Stimulated activated CD4-positive, alpha-beta T cell treated with anti-CD3 and anti-CD28 coated beads, Interleukin-15, amount 100 ng/mL, for 24 hours (primary cell): ENCODE measurements at regions not wholly inside any gene's neighbourhood (a gene's known extent, or its start where the extent isn't known, plus 50 kb on each side); places are given as distances from the start of the nearest gene placed in this dataset.
"Not testable (repeated sequence)": the region's sequence is repeated elsewhere in the genome, so short reads cannot be mapped to it uniquely, and the experiment has no call there.

Experiments
- DNase-seq: peaks from one replicate; pipeline ENCODE4 v3.0.0-alpha.2; 2020

DNA sequence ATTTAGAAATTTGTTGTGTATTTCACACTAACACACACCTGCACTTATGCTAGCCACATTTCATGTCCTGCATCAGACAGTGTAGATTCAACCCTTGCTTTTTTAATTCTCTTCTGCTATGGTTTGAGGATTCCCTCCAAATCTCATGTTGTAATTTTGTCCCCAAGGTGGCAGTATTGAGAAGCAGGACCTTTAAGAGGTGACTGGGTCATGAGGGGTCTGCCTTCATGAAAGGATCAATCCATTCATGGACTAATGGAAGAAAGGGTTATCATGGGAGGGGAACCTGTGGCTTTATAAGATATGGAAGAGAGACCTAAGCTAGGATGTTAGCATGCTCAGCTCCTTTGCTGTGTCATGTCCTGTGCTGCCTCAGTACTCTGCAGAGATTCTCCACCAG is 1032.2 kb downstream of the CDH11 start:
- no peak for DNase-seq

DNA sequence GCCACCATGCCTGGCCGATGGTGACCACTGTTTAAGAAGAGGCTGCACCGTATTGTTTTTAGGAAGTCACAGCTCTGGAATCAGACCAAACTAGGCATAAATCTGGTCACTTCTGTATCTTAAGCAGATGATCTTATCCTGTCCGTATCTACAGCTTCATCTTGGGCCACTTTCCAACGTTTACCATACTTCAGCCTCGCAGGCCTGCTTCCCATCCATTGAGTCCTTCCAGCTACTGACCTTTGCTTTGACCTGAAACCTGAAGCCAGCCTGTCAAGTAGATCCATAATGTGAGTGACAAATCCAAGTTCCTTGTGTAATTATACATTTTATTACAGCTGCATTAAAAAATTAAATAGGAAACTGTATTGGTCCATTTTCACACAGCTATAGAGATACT is 1033.0 kb downstream of the CDH11 start:
- no peak for DNase-seq

GRCh38 chr16:64085296-64085695 is 1036.6 kb downstream of the CDH11 start:
- DNase-seq, result no peak

DNA sequence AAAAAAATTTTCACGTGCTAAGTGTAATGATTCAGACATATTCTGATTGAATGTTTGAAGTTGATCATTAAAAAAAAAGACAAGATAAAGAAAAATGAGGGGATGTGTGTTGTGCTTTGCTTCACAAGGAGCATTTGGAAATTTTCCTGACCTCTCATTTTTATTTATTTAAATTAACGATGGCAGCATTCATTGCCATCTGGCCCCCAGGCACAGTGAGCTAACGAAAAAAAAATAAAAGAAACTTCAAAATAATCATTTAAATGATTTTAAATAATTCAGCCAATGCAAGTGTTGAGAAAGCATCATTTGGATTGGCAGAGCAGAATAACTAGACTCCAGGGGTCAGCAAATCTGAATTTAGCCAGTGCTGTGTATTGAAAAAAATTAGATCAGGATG is 1037.2 kb downstream of the CDH11 start:
- DNase-seq, result no peak

- no peak for DNase-seq
Measured at GRCh38 chr16:64083428-64084129, 1038.3 kb downstream of the CDH11 start.

- DNase-seq, result no peak
Measured at GRCh38 chr16:64077242-64077641, 1044.6 kb downstream of the CDH11 start.

DNA sequence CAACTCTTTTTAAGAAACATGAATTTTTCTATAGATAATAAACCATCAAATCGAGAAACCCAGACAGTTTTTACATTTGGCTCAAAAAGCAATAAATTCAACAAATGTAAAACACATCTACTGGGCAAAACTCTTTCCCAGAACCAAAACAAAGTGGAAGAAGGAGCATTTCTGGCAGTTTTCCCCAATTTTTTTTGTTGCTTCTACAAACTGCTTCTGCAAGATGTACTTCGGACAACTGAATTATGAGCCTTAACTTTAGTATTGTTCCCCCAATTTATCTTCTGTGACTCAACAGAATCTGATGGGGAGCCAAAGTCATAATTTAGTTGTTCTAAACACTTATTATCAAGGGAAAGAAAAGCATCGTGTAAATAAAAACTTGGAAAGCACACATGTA is 1047.2 kb downstream of the CDH11 start:
- DNase-seq, result no peak

DNA sequence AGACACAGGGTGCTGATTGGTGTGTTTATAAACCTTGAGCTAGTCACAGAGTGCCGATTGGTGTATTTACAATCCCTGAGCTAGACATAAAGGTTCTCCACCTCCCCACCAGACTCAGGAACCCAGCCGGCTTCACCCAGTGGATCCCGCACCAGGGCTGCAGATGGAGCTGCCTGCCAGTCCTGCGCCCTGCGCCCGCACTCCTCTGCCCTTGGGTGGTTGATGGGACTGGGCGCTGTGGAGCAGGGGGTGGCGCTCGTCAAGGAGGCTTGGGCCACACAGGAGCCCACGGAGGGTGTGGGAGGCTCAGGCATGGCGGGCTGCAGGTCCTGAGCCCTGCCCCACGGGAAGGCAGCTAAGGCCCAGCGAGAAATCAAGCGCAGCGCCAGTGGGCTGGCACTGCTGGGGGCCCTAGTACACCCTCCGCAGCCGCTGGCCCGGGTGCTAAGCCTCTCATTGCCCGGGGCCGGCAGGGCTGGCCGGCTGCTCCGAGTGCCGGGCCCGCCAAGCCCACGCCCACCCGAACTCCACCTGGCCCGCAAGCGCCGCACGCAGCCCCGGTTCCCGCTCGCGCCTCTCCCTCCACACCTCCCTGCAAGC is 1049.6 kb downstream of the CDH11 start:
- DNase-seq, result not testable (repeated sequence)

GRCh38 chr16:64065523-64065922 is 1056.3 kb downstream of the CDH11 start:
- DNase-seq, result no peak

DNA sequence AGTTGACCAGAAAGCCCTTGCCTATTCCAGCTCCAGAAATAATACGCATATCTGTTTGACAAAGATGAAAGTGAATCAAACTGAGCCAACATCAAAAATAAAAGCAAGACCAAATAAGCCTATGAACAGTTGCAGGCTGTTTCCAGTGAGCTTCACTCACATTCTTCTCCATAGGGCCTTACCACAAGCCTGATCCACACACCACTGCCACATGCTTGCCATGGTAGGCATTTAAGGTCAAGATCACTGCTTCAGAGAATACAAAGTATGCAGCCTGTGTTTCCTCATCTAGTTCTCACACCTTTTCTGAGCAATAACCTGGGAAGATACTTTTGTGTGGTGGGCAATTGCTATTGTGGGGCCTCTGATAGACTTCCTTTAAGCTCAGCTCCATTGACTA is 1060.2 kb downstream of the CDH11 start:
- no peak for DNase-seq

- DNase-seq, result no peak
Measured at GRCh38 chr16:64060631-64061030, 1061.2 kb downstream of the CDH11 start.

DNA sequence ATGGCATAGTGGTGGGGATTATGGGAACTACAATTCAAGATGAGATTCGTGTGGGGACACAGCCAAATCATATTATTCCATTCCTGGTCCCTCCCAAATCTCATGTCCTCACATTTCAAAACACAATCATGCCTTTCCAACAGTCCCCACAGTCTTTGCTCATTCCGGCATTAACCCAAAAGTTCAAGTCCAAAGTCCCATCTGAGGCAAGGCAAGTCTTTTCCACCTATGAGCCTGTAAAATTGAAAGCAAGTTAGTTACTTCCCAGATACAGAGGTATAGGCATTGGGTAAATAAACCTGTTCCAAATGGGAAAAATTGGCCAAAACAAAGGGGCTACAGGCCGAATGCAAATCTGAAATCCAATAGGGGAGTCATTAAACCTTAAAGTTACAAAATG is 1063.2 kb downstream of the CDH11 start:
- DNase-seq, result no peak

DNA sequence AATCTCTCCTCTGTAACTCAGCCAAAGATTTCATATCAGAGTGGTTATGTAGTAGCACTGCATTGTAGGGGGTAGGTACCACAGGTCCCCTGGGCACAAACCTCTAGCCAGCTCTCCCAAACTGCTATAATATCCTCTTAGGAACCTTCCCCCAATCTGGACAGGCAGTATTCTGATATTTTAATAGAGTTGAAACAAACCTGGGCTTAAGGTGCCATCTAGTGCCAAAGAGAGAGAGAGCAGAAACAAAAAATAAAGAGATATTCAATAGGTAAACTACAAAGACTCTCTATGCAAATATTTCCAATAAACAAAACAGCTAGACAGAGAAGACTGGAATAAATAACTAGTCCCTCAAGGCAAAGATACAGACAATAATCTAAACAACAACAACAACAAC is 1070.0 kb downstream of the CDH11 start:
- DNase-seq, result no peak

- DNase-seq, result no peak
Measured at GRCh38 chr16:64047878-64048277, 1074.0 kb downstream of the CDH11 start.

- no peak for DNase-seq
Measured at GRCh38 chr16:64047207-64047606, 1074.7 kb downstream of the CDH11 start.

DNA sequence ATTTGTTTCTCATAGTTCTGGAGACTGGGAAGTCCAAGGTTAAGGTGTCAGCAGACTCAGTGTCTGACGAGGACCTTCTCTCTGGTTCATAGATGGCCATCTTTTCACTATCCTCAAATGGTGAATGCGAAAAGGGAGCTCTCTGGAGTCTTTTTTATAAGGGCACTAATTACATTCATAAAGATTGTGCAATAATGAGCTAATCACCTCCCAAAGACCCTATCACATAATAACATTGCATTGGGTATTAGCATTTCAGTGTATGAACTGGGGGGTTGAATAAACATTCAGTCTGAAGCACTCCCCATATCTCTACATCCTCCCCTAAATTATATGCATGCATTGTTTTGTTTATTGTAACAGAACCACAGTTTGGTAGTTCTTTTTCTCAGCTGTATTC is 1086.5 kb downstream of the CDH11 start:
- no peak for DNase-seq

DNA sequence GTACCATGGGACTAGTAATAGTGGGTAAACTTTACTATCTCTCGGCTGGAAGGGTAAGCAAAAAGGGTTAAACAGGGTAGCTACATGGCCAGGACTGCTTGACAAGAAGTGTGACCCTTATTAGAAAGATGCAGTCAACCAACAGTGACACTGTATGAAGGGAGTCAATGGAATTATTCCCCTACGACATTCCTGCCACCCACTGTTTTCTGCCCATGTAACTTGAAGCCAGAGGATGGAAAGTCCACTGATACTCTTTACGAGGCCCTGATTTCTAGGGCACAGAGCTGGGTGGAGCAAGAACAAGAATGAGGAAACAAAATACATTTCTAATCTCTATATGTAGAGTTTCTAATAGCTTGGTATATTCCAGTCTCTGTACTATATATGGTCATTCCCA is 1102.5 kb downstream of the CDH11 start:
- no peak for DNase-seq

DNA sequence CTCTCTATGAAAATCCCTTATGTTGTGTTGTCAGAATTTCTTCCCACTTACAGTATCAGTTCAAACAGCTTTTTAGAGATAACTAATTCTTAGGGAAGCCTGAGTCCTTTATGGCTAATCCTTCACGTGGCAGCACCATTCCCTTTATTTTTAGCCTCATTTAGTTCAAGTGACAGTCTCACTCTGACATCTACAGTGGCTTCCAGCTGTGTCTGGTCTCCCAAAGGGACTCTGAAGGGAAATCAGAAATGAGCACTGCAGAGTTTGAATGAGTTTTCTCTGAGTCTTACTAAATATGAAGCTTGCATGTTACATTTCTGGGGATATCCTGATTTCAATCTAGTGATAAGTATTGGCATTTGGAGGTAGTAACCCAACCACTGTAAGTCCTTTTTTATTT is 1104.1 kb downstream of the CDH11 start:
- no peak for DNase-seq

- no peak for DNase-seq
Measured at GRCh38 chr16:64013856-64014255, 1108.0 kb downstream of the CDH11 start.

DNA sequence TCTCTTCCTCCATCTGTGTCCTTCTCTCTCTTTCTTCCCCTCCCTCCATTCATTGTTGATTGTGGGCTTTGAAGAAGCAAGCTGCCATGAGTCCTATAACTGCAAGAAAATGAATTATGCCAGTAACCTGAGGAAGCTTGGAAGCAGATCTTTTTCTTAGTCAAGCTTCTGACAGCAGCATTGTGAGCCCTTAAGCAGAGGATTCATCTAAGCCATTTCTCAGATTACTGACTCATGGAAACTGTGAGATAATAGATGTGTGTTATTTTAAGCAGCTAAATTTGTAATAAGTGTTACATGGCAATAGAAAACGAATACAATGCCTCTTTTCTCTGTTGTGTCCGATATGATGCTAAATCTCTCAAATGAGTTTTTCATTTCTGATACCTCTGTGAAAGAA is 1109.7 kb downstream of the CDH11 start:
- no peak for DNase-seq

GRCh38 chr16:64011650-64012049 is 1110.2 kb downstream of the CDH11 start:
- DNase-seq, result no peak

- no peak for DNase-seq
Measured at GRCh38 chr16:64008131-64008530, 1113.7 kb downstream of the CDH11 start.

GRCh38 chr16:64004116-64004515 is 1117.7 kb downstream of the CDH11 start:
- no peak for DNase-seq

DNA sequence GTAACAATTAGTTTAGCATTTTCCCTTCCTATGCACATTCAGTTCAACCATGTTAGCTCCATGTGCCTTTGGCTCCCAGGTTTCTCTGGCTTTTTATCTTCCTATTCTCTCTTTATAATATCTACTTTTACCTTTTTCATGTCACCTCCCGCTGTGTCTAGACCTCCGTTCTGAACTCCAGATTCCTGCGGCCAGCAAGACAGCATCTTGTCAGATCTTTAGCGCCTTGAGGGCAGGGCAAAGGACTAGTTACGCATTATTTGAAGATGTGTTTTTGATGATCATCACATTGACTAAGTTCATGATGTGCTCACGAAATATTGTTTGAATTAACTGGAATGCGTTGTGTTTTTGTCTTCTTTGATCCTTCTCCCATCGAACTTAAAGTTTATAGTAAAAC is 1126.8 kb downstream of the CDH11 start:
- no peak for DNase-seq

GRCh38 chr16:63983401-63983800 is 1138.5 kb downstream of the CDH11 start:
- no peak for DNase-seq
